ENCODE measurements at regions not wholly inside any gene's neighbourhood (a gene's known extent, or its start where the extent isn't known, plus 50 kb on each side); places are given as distances from the start of the nearest gene placed in this dataset.

DNA sequence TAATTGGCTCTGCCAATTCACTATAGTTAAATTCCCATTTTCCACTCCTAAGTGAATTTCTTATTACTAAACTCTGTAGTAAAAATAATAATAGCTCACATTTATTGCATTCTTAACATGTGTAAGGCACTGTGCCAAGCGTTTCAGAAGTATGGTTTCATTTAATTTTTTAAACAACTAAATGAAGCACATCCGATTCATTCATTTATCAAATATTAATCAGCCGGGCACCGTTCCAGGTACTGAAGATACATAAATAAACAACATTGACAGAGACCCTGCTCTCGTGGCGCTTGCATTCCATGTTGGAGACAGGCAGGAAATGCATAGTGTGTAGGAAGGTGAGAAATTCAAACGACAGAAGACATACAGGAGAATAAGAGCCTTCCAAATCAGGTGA, 423.2 kb upstream of the JARID2 start:
- Histone ChIP-seq H3K4me2 (ENCODE audit: insufficient read depth, insufficient read length, low read length) (no peak overlapping the region), H3K79me1 (ENCODE audit: insufficient read depth, low read depth, low read length, poor library complexity, severe bottlenecking) (no peaks in the 10 kb centered on the region), H3K4ac (ENCODE audit: low read depth, low read length) (no peak overlapping the region), H2BK120ac (ENCODE audit: low read depth, low read length, poor library complexity, severe bottlenecking) (no peak overlapping the region), H3K4me1 (ENCODE audit: insufficient read depth, low read length) (peaks cover 12% of the 10 kb centered on the region), H3K18ac (ENCODE audit: insufficient read length, low read depth, low read length) (no peak overlapping the region), H4K91ac (ENCODE audit: insufficient read length, low read depth, low read length) (no peak overlapping the region), H4K5ac (ENCODE audit: insufficient read length, low read depth, low read length) (no peak overlapping the region), H2BK5ac (ENCODE audit: insufficient read length, low read length) (no peak overlapping the region), H2BK20ac (ENCODE audit: low read depth, low read length, poor library complexity, severe bottlenecking) (no peak overlapping the region), H4K8ac (replicated peaks; ENCODE audit: insufficient read length, low read depth, low read length) (no peak overlapping the region), H3K9me3 (ENCODE audit: control insufficient read depth, low read depth, low read length) (no peaks in the 10 kb centered on the region), H2BK15ac (ENCODE audit: low read depth, low read length) (no peak overlapping the region), H3K23me2 (ENCODE audit: insufficient read length, low read depth, low read length, poor library complexity, severe bottlenecking) (peaks cover 2% of the 10 kb centered on the region), H3K56ac (ENCODE audit: insufficient read length, low read depth, low read length) (no peak overlapping the region), H3K27me3 (ENCODE audit: insufficient read depth, low read length) (no peaks in the 10 kb centered on the region), H2BK12ac (ENCODE audit: insufficient read length, low read depth, low read length) (no peak overlapping the region), H2AK5ac (ENCODE audit: insufficient read length, low read length) (no peak overlapping the region), H3K79me2 (ENCODE audit: insufficient read depth, low read length) (no peaks in the 10 kb centered on the region), H2AFZ (ENCODE audit: low read length) (no peak overlapping the region), H3K23ac (ENCODE audit: insufficient read length, low read depth, low read length) (no peak overlapping the region), H3K14ac (ENCODE audit: insufficient read depth, low read length) (no peak overlapping the region), H3K27ac (ENCODE audit: insufficient read length, low read depth, low read length) (no peak overlapping the region), H3T11ph (ENCODE audit: low read length) (no peak overlapping the region), H3K9ac (ENCODE audit: extremely low read depth, insufficient read length, low read length) (no peak overlapping the region), H4K20me1 (ENCODE audit: control insufficient read depth, insufficient read depth, insufficient read length) (no peaks in the 10 kb centered on the region)
- peaks cover 3% of the 10 kb centered on the region; the same call in 1 of the 2 replicates for H3K27me3 Mint-ChIP-seq (ENCODE audit: low read depth)
- TF ChIP-seq, protein P1, sequence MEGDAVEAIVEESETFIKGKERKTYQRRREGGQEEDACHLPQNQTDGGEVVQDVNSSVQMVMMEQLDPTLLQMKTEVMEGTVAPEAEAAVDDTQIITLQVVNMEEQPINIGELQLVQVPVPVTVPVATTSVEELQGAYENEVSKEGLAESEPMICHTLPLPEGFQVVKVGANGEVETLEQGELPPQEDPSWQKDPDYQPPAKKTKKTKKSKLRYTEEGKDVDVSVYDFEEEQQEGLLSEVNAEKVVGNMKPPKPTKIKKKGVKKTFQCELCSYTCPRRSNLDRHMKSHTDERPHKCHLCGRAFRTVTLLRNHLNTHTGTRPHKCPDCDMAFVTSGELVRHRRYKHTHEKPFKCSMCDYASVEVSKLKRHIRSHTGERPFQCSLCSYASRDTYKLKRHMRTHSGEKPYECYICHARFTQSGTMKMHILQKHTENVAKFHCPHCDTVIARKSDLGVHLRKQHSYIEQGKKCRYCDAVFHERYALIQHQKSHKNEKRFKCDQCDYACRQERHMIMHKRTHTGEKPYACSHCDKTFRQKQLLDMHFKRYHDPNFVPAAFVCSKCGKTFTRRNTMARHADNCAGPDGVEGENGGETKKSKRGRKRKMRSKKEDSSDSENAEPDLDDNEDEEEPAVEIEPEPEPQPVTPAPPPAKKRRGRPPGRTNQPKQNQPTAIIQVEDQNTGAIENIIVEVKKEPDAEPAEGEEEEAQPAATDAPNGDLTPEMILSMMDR (conservative IDR thresholded peaks at IDR 0.05) = no peak
- no peak overlapping the region for H3K27ac Mint-ChIP-seq
- H3K4me3 Mint-ChIP-seq = no peak overlapping the region
- no CpG with 5 or more reads among the region's 7 CpGs for WGBS (ENCODE audit: extremely low coverage, insufficient read length, low lambda C conversion rate)
- H3K36me3 Mint-ChIP-seq (ENCODE audit: insufficient read depth in 1 of 3, low read depth in 3 of 3) = peaks cover 0 to 12% (median 7%) of the 10 kb centered on the region in 3 experiments; a peak in 2 of 7 replicates
- H3K4me1 Mint-ChIP-seq = peaks cover 50 to 66% of the 10 kb centered on the region in 2 experiments
- peaks cover 0 to 4% of the 10 kb centered on the region in 2 experiments; a peak in 1 of 5 replicates for H3K9me3 Mint-ChIP-seq
- no peak for DNase-seq
